Heart left ventricle (tissue), 13 donors: ENCODE measurements at regions not wholly inside any gene's neighbourhood (a gene's known extent, or its start where the extent isn't known, plus 50 kb on each side); places are given as distances from the start of the nearest gene placed in this dataset.

Source experiments
- POLR2A ChIP-seq, 2 donors: fragments of 450-650 bp; IDR thresholded peaks; one replicate each; pipeline ENCODE4 v1.6.1; 2017; ENCODE audit warnings: antibody characterized with exemption in 2 of 2, mild to moderate bottlenecking in 2 of 2, moderate library complexity in 2 of 2
- TF ChIP-seq, protein P1 (sequence below), 12 donors: fragments of 200-600 bp; sonication (generic) in 4 of 12; IDR thresholded peaks; one replicate each; pipeline versions ENCODE4 v1.5.0 to v1.8.0; 2018 to 2022; ENCODE audit warnings: antibody characterized with exemption in 12 of 12, mild to moderate bottlenecking in 5 of 12
- donor health status: ischemic (EF 13 %, LVEDD 7.1; RV severe dilation, severe dysfunction).
- donor health status: DM: no; HTN: yes; CAD: no.
- donor health status: DM: no; HTN: no; CAD: no.
- donor health status: ischemic (EF 25% LVEDD 6.9; RV normal size, moderate dysfunction).
- donor health status: ischemic (EF 25% LVEDD 5.7; RV mildly dilated, moderate dysfunction).
- donor health status: ischemic (EF 35%, LVEDD 5.7; RV mildly dilated, moderate dysfunction).
- donor health status: nonischemic (EF 11% LVEDD 7.7; RV severe dilation, severe dysfunction).
- donor health status: DM: yes; HTN: yes; CAD: no.
- donor health status: PGD.
- donor health status: ischemic (EF 29% LVEDD 5.4; RV normal size, mild dysfunction).
- donor health status: nonischemic (EF 23%, LVEDD 6.1; RV moderate dilation, normal function).

- TF ChIP-seq, protein P1, sequence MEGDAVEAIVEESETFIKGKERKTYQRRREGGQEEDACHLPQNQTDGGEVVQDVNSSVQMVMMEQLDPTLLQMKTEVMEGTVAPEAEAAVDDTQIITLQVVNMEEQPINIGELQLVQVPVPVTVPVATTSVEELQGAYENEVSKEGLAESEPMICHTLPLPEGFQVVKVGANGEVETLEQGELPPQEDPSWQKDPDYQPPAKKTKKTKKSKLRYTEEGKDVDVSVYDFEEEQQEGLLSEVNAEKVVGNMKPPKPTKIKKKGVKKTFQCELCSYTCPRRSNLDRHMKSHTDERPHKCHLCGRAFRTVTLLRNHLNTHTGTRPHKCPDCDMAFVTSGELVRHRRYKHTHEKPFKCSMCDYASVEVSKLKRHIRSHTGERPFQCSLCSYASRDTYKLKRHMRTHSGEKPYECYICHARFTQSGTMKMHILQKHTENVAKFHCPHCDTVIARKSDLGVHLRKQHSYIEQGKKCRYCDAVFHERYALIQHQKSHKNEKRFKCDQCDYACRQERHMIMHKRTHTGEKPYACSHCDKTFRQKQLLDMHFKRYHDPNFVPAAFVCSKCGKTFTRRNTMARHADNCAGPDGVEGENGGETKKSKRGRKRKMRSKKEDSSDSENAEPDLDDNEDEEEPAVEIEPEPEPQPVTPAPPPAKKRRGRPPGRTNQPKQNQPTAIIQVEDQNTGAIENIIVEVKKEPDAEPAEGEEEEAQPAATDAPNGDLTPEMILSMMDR (IDR thresholded peaks at IDR 0.05), result no peak
- TF ChIP-seq POLR2A (IDR thresholded peaks at IDR 0.05), result no peak
Observed at GRCh38 chr11:27280140-27280539, 82.9 kb downstream of the CCDC34 start.
